Activated CD4-positive, alpha-beta T cell treated with anti-CD3 and anti-CD28 coated beads, Interleukin-2, amount 50 U/mL, for 16 hours (primary cell): ENCODE measurements at regions not wholly inside any gene's neighbourhood (a gene's known extent, or its start where the extent isn't known, plus 50 kb on each side); places are given as distances from the start of the nearest gene placed in this dataset.
"Not testable (repeated sequence)": the region's sequence is repeated elsewhere in the genome, so short reads cannot be mapped to it uniquely, and the experiment has no call there.

ENCODE experiments used
- DNase-seq: peaks from one replicate; pipeline ENCODE4 v3.0.0-alpha.2; 2020

DNA sequence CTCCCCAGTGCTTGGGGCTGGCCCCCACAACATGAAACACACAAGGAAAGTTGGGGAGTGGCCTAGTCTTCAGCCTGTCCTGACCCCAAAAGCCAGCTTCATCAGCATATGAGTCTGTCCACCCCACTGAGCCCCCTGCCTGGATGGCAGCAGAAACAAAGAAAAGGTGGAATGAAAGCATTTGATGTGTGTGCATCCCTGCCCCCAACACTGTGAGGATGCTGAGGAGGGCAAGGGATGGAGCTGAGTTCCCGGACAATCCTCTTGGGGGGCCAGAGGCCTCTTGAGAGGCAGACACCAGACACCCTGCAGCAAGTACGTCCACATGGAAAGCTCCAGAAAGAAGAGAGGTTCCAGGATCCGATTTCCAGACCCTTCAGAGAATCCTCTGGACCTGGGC, 113.5 kb upstream of the PPP1R26 start:
- no peak for DNase-seq

DNA sequence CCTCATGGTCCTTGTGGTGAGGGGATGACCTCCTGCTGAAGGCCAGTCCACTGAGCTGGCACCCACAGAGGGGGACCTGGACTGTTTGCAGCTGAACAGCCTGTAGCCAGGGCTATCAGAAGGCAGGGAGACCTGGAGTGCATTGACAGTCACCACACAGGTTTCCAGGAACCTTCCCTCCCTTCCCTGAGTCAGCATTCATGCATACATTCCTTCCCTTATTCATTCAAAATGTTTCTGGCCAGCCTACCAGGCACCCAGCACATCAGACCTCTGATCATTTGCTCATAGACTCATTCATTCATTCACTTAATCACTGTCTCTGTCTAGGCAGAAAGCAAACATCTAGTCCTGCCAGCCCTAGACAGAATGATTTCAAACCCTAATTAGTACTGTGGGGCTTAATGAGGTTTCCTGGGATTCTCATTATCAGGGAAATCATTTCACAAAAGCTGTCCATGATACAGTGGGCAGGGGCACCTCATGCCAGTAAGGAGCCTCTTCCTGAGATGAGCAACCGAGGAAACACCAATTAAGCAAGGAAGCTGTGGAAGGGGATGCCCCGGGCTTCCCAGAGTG, 110.1 kb upstream of the PPP1R26 start:
- no peak for DNase-seq

DNA sequence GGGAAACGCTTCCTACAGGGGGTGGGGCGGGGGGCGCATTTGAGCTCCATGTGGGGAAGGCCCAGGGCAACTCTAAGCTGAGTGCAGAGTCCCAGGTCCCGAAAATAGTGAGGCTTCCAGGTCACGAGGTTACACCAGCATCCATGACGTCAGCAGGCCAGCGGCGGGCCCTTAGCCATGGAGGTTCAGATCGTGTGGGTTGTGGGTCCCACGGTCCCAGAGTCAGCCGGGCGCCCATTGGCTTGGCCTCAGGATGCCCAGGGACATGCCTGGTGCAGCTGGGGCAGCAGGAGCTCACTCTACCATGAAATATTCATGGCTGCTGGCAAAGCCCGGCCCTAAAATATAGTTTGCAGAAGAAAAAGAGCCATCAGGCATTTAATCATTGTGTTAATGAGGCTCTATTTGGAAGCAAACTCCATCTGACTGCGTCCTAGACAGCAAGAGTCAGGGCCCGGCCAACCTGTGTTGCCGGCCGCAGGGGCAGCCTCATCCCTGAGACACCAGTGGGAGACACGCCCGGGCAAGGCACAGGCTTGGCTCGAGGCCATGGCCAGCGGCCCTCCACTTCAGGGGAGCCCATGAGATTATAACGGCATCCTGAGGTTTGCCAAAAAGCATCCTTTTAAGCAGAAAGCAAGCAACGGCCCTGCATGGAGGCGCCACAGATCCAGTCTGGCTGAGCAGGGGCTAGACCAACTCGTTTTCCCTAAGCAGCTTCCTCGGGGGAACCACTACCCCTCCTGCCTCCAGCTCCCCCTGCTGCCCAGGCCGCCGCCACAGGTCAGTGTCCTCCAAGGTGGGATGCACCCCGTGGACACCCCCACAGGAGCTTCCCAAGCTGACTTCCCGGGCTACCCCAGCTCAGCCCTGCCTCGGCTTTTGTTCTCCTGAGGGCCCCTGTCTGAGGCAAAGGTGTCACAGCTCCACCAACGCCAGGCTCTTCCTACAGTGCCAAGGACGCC, 108.9 kb upstream of the PPP1R26 start:
- DNase-seq: no peak

DNA sequence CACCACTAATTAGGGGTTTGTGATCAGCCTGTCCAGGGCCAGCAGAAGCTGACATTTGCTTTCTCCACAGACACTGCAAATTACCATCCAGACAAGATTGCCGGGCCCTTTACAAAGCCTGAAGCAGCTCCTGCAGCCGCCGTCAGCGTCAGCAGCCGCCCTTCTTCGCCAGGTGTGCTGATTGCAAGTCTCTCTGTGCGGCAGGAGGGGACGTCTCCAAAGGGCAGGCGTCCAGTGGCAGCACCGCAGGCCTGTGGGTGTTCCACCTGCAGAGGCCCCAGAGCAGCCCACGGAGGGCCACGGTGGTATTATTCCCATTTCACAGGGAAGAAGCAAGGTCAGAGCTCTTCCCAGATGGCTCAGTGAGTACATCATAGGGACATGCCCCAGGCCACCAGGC, 108.0 kb upstream of the PPP1R26 start:
- no peak for DNase-seq

DNA sequence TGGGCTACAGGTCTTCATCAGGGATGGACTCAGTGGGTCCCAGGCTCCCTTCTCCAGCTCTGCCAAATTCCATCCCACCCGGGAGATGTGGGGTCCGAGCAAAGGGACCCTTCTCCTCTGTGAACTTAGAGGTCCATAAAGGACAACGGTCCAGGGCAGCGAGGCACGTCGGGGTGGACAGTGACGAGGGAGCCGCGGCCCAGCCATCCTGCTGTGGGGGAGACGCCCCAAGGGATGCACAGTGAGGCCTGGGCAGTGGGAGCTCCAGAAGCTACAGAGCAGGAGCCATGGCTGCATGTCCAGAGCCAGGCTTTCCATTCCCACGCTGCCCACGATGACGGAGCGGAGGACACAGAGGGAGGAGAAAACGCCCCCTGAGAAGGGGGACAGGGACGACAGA, 107.5 kb upstream of the PPP1R26 start:
- DNase-seq: no peak

DNA sequence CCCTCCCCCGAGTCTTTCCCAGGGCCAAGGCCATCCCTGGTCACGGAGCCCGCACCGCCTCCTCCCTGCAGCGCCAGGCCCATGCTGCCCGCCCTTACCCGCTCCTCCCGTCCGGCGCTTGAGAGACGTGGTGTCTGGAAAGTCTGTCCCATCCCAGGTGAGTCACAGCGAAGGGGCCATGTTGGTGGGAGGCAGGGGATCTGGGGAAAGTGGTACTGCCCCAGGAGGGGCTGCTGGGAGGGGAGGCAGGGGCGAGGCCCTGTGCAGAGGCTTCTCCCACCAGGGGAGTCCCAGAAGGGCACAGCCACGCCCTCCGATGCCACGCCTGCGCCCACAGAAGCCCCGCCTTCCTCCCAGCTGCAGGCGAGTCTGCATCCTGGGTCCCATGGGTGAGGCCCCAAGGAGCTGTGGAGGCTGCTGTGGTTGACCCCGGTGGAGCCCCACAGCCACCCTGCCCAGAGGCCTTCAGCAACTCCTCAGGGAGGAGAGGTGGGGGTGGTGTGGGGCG, 107.0 kb upstream of the PPP1R26 start:
- DNase-seq: no peak

DNA sequence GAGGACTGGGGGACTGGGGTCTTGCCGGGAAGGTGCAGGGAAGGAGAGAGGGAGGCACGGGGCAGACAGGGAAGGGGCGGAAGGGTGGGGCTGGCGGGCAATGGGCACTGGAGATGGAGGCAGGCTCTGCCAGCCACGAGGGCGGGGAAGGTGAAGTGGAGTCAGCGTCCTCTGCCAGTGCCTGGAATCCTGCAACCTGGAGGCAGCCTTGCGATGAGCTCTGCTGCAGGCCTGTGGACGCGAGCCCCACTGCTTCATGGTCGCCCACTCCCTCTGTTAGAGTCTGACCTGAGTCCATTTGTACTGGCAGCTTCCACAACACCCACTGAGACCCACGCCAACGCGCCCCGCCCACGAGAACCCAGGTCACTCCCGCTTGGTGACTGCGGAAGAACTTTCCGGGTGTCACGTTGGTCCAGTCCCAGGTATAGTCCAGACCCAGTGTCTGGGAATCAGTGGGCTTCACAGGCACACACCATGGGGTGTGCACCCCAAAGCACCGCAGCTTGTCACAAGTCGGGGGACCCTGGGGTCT, 106.4 kb upstream of the PPP1R26 start:
- no peak for DNase-seq

DNA sequence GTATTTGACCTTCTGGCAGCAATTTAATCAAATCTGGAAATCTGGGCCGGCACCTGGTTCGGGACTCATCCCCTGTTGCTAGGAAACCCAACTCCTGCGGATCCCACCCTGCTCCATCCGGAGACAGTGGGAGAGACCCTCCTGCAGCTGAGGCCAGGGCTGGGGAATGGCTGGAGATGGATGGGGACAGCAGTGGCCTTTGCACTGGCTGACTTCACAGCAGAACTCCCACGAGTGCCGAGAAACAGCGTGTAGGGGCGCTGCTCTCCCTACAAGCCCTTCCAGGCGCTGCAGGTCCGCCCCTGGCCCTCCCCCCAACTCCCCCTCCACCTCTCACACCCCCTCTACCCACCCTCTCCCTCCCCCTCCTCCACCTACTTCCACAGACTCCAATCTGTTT, 105.8 kb upstream of the PPP1R26 start:
- DNase-seq: no peak

DNA sequence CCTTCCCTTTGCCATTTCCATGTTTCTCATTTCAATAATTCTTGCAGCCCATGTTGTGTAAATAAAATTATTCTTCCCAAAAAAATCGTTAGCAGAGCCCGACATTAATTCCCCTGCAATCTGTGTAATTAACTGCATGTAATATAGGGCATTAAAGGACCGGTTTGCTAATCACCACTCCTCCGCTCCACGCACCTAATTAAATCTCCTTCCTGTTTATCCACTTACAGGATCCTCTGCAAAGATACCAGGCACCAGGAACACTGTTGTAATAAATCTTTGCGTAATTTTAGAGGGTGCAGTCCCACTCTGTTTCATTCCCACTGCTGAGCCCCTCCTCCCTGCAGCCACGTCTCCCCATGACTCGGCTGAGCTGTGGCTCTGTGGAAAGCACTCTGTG, 105.0 kb upstream of the PPP1R26 start:
- no peak for DNase-seq

DNA sequence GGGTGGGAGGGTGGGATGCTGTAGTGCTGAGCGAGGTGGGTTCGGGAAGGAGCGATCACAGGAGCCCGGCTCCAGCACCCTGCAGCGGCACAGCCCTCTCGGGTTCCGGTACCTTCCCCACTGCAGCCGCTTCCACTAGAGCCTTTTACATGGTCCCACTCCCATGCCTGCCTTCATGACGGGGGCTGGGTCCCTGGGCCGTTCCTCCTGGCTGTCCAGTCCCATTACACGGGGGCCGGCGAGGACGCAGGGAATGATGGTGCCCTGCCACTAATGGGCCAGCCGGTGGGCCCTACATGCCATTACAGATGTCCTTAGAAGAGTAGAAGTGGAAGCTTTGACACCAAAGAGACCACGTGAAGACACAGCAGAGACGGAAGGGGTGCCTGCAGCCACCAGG, 104.6 kb upstream of the PPP1R26 start:
- no peak for DNase-seq

DNA sequence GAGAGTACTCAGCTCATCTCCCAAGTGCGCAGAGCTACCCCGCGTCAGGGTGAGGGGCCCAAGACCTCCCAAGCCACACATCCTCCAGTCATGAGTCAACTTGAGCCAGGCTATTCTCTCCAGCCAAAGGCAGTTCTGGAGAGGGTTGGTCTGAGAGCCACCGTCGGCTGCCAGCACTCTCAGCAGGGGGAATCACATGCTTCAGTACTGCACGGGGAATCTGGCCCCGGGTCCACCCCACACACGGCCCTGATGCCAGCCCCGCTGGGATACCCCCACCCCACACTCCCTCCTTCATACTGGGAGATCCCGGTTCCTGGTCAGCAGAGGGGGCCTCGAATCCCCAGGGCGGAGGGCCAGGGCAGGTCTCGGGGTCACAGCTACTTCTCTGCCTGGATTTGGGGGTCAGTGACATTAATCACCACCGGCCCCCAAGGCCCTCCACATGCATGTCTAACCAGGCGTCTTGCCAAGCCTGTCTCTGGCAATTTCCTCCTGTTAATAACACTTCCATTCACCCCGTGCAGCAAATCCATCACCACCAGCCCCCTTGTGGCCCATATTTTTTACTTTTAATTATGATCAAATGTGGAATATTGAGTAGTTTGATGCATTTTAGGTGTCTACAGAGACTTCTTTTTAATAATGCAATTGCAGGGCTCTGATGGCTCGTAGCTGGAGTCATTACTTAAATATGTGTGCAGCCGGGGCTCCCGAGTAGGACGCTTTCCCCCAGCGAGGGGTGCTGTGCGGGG, 102.9 kb upstream of the PPP1R26 start:
- DNase-seq: no peak

DNA sequence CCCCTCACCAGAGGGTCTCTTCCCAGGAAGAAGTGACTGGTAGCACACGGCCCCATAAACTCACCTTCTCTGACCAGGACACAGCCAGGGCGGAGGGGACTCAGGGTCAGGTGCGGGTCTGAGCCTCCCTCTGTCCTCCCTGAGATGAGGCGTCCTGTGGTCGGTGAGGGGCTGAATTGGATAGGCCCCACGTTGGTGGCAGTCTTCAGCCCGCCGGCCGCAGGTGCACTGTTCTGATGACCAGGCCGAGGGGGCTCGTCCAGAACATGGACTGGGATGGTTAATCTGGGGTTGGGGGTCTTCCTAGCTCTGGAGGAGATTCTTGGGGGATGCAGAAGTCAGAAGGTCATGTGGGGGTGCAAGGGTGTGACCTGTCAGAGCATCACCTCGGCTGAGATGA, 102.2 kb upstream of the PPP1R26 start:
- DNase-seq: no peak

DNA sequence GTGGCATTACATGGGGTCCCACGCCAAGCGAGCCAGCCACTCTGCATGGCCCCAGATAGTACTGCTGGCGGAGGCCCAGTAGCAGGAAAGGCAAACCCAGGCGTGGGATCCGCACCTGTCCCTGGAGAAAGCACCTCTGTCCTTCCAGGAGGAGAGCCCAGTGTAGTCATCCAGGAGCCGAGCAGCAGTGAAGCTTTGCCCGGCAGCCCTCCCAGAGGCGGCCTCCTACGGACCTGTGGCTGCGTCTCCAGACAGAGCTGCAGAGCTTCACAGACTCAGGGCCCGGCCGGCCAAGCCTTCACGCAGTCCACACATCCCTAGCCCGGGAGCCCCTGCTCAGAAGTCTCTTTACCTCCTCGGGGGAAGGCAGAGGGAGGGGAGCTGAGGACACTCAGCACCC, 100.8 kb upstream of the PPP1R26 start:
- DNase-seq: no peak

DNA sequence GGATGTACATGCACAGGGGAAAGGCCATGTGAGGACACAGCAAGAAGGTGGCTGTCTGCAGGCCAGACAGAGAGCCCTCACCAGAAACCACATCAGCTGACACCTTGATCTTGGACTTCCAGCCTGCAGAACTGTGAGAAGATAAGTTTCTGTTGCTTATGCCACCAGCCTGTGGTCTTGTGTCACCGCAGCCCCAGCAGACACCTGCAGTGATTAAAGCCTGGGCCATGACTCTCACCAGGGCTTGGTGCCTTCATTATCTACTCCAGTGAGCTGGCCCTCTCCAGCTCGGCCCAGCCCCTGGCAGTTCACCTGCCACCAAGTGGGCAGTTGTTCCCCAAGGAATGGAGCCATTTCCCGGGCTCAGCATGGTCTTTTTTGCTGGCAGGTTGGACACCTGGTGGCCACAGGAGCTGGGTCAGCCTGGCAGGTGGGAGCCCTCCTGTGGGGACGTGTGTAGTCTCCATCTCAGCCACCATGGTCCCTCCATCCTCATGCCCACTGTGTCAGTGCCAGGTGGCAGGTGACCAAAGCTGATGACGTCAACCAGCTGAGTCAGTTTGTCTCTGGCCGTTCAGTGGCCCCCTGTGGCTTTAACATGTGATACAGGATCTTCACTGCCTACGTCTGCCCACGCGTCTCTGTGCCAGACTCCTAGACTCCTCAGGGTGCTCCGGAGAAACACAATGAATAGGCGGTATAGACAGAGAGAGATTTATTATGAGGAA, 99.9 kb upstream of the PPP1R26 start:
- no peak for DNase-seq

DNA sequence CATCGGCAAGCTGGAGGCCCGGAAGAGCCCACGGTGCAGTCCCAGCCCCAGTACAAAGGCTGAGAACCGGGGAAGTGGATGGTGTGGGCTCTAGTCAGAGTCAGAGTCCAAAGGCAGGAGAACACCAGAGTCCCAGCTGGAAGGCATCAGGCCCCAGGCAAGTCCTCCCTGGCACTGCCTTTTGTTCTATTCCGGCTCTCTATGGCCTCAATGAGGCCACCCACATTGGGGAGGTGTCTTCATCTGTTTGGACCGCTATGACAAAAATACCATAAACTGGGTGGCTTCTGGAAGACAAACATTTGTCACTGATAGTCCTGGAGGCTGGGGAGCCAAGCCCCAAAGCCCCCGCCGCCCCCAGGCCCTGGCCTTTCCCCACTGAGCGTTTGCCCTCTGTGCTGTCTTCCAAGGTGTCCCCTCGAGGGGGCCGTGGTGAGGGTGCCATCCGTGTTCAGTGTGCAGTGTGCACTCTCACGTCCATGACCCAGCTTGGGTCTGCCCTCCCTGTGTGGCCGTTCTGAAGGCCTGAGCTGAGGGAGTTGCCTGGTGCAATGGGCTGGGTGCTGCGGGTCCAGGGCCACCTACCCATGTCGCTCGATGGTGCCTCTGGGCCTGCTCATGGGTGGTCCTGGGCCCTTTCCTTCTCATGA, 99.1 kb upstream of the PPP1R26 start:
- DNase-seq: no peak

DNA sequence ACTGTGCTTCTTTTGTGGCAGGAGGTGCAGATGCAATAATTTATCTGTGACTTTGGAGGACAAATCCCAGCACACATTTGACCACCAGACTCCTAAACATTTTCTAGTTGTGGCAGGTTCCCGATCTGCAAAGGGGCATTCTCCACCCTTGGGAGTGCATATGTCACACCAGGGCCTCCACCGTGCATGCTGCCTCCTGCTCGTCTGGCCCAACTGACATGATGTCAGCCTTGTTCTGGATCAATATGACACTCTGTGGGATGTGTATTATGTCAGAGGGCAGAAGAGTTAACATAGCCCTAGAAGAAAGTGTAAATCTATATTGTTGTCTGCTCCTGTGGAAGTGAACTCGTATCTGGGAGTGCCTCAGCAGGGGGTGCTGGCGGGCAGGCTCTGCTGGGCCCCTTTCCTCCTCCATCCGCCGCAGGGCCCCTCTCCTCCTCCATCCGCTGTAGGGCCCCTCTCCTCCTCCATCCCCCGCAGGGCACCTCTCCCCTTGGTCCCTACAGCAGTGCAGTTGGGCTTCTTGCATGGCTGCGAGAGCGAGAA, 97.7 kb upstream of the PPP1R26 start:
- DNase-seq: no peak

DNA sequence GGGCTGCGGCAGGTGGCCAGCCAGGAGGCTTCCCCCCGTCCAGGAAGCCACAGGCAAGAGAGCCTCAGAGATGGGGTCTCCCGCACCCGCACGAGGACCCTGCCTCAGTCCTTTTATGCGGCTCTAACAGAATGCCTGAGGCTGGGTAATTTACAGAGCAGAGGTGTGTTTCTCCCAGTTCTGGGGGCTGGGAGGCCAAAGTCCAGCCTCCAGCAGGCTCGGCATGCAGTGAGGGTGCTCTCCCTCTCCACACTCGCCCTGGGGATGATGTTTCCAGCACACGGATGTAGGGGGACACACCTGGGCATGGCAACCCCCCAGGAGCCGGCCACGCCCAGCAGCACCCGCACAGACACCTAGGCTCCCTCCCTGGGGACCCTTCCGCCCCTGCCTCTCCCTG, 95.4 kb upstream of the PPP1R26 start:
- DNase-seq: no peak

DNA sequence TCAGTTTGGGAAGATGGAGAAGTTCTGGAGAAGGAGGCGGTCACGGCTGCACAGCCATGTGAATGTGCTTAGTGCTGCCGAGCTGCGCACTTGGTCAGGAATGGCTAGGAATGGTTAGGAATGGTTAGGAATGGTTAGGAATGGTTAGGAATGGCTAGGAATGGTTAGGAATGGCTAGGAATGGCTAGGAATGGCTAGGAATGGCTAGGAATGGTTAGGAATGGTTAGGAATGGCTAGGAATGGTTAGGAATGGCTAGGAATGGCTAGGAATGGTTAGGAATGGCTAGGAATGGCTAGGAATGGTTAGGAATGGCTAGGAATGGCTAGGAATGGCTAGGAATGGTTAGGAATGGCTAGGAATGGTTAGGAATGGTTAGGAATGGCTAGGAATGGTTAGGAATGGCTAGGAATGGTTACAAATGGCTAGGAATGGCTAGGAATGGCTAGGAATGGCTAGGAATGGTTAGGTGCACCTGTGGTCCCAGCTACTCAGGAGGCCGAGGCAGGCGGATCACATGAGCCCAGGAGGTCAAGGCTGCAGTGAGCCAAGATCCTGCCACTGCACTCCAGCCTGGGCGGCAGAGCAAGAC, 94.7 kb upstream of the PPP1R26 start:
- DNase-seq: not testable (repeated sequence)

DNA sequence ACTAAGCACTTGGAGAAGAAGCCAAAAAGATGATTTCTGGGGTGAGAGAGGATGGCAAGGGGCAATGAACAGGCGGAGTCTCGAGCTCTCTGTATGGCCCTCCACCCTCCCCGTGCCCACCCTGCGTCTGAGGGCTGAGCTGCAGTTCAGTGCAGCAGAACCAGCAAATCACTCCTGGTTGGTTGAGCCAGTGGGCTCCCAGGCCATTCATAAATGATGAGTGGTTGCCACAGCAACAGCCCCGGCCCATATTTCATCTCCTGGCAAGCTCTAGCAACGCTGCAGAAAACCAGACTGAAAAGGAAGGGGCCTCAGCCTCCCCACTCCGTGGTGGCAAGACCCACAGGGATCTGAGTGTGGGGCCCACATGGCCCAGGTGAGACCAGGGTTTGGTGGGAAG, 93.8 kb upstream of the PPP1R26 start:
- DNase-seq: no peak

DNA sequence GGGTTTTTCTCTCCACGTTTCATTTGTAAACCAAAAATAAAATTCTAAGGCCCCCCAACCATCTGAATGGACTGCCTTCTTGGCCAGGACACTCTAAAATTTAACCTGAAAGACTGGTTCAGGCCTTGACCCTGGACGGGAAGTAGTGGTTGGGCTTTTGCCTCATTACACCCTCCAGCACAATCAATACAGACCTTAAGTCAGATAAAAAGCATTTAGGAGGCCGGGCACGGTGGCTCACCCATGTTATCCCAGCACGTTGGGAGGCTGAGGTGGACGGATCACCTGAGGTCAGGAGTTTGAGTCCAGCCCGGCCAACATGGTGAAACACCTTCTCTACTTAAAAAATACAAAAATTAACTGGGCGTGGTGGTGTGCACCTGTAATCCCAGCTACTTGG, 91.6 kb upstream of the PPP1R26 start:
- no peak for DNase-seq

DNA sequence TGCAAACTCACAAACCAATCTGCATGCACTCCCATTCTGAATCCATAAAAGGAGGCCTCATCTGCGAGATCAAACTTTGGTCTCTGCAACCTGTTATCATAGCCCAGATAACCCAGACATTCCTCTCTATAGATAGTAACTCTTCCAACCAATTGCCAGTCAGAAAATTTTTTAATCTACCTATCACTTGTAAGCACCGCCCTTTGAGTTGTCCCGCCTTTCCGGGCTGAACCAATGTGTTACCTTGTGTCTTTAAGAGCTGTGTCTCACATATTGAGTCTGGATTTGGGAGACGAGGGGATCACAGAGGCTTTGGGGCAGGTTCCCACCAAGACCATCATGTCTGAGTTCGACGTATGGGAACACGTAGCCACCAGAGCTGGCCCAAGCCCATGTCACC, 91.1 kb upstream of the PPP1R26 start:
- DNase-seq: no peak
